Astrocyte of the cerebellum (primary cell): ENCODE measurements at regions not wholly inside any gene's neighbourhood (a gene's known extent, or its start where the extent isn't known, plus 50 kb on each side); places are given as distances from the start of the nearest gene placed in this dataset.
"Not testable (repeated sequence)": the region's sequence is repeated elsewhere in the genome, so short reads cannot be mapped to it uniquely, and the experiment has no call there.

ENCODE experiments used
- DNase-seq: peaks from one replicate; pipeline ENCODE4 v3.0.0-alpha.2; 2011; ENCODE audit warnings: low read depth
- H3K4me3 ChIP-seq: 2 replicates; pipeline ENCODE4 v1.5.1; 2011; ENCODE audit warnings: mild to moderate bottlenecking, low read depth, low read length, moderate library complexity
- in situ Hi-C: cut with HindIII; loops from 2 replicates; pipeline ENCODE4 v1.10.0; 2017; ENCODE audit warnings: low sequenced_read_pairs

DNA sequence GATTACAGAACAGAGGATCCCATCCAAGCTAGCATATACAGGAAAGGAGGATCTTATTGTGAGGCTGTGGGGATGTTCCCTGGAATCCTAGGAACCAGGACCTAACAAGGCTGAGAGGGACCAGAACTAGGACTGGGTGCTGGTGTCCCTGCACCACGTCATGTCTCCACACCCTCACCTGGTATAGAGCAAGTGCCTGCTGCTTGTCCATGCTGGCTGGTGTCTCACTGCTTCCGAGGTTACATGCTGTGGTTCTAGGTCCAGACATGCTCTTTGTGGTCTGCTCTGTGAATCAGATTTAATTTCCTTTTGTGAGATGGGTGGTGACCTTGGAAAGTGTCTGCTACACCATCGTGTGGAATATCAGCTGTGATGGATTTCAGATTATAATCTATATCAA, 247.8 kb downstream of the RTP5 start:
- DNase-seq, in situ Hi-C loops, H3K4me3 ChIP-seq: not testable (repeated sequence)

GRCh38 chr2:242119682-242120081, 250.2 kb downstream of the RTP5 start:
- in situ Hi-C loops, H3K4me3 ChIP-seq, DNase-seq: not testable (repeated sequence)

GRCh38 chr2:242130682-242131081, 261.2 kb downstream of the RTP5 start:
- DNase-seq, in situ Hi-C loops, H3K4me3 ChIP-seq: not testable (repeated sequence)

DNA sequence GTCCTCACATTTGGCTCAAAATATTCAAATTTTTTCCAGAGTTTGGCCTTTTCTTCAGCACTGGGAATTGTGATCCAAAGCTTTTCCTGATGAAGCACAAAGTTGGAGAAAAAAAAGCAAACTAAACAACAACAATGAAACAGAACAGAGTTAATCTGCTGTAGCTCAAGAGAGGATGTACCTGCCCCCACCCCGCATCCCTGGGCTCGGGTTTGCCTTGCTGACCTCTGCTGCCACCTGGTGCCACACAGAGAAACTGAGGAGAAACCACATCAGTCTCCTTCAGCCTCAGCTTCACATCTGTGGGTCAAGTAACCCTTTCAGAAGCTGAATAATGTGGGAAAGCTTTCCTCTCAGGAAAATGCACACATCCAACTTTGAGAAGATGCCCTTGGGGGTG, 290.4 kb downstream of the RTP5 start:
- H3K4me3 ChIP-seq, in situ Hi-C loops, DNase-seq: not testable (repeated sequence)

DNA sequence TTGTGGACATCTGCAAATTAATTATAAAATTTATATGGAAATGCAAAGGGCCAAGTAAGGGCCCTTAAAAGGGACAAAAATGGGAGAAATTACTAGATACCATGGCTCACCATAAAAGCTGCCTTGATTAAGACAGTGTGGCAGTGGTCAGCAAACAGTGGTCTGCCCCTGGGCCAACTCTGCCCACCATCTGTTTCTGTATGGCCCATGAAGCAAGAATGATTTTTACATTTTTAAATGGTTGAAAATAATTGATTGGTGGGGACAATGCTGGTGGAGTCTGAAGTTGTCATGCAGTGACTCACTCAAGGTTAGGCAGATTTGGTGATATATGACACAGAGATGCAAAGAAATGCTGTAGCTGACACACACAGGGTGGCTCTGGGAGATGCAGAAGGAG, 295.6 kb downstream of the RTP5 start:
- DNase-seq, H3K4me3 ChIP-seq, in situ Hi-C loops: not testable (repeated sequence)

GRCh38 chr2:242171290-242171689, 301.8 kb downstream of the RTP5 start:
- in situ Hi-C loops, DNase-seq, H3K4me3 ChIP-seq: not testable (repeated sequence)
